Psoas muscle (tissue), 7 donors: ENCODE measurements at regions not wholly inside any gene's neighbourhood (a gene's known extent, or its start where the extent isn't known, plus 50 kb on each side); places are given as distances from the start of the nearest gene placed in this dataset.

Experiments
- ATAC-seq, 4 donors: fragments of 200-7000 bp; cut with Tn5 transposase; one replicate each; pipeline ENCODE4 v1.9.1; 2020; ENCODE audit warnings: moderate library complexity in 3 of 4, mild to moderate bottlenecking in 2 of 4
- DNase-seq, 2 donors: peaks; one replicate each; pipeline ENCODE4 v3.0.0-alpha.2; 2020
- H3K27ac ChIP-seq: fragments of 200-600 bp; one replicate; pipeline ENCODE4 v1.8.0; 2022
- H3K27me3 ChIP-seq, 3 donors: fragments of 200-600 bp in 1 of 3; one replicate each; pipeline versions ENCODE4 v1.6.1 to v1.8.0; 2013 to 2022; ENCODE audit warnings: low read length in 2 of 3, mild to moderate bottlenecking in 2 of 3, moderate library complexity in 1 of 3; ENCODE audit not compliant: insufficient read depth in 3 of 3
- H3K36me3 ChIP-seq, 2 donors: fragments of 200-600 bp in 1 of 2; one replicate each; pipeline versions ENCODE4 v1.6.1 to v1.8.0; 2013 to 2022; ENCODE audit warnings: low read depth in 1 of 2, mild to moderate bottlenecking in 1 of 2, moderate library complexity in 1 of 2; ENCODE audit not compliant: insufficient read depth in 1 of 2
- H3K4me1 ChIP-seq: fragments of 200-600 bp; one replicate; pipeline ENCODE4 v1.8.0; 2022
- H3K4me3 ChIP-seq: fragments of 200-600 bp; one replicate; pipeline ENCODE4 v1.8.0; 2022; ENCODE audit warnings: mild to moderate bottlenecking
- H3K9me3 ChIP-seq: fragments of 200-600 bp; one replicate; pipeline ENCODE4 v1.8.0; 2022
- CTCF ChIP-seq: fragments of 200-600 bp; IDR thresholded peaks from one replicate; pipeline ENCODE4 v1.8.0; 2022; ENCODE audit warnings: antibody characterized with exemption
- WGBS, 3 donors: extraction: QIAGEN DNeasy Blood & Tissue Kit; methylation state at CpG; one replicate each; pipeline versions ENCODE4 v1.1.6 to v1.1.7; 2013; 5-methylcytosine and 5-hydroxymethylcytosine counted together
- intact Hi-C, 2 donors: fragments of 100-400 bp; cut with DNase I; formaldehyde crosslinking; loops; one replicate each; pipeline versions ENCODE4 v1.11.0 to v1.14.2; 2022
- donor health status: healthy with polysubstance abuse.
- donor health status: DM: no; HTN: no; CAD: no; lungs with moderate emphysema.
- donor health status: Bipolar disorder and iron deficiency.
- donor health status: healthy.
- donor health status: DM: yes; HTN: yes; CAD: no.
- donor health status: DM: no; HTN: no; CAD: no.
- donor health status: DM: yes; HTN: yes; CAD: no.

GRCh38 chr6:134381959-134382358 is 64.0 kb upstream of the SGK1 start:
- 72 to 76% (median 73%) methylated on average over 5 of the region's 5 CpGs for whole genome bisulfite sequencing, 3 donors
- ATAC-seq (no peak), DNase-seq (no peak)
- H3K27me3 ChIP-seq, result no peaks in the 10 kb centered on the region
- no peaks in the 10 kb centered on the region for H3K36me3 ChIP-seq
- intact Hi-C loops, result no loop called here
- H3K9me3 ChIP-seq, result no peaks in the 10 kb centered on the region
- no peak overlapping the region for H3K4me3 ChIP-seq
- no peak for TF ChIP-seq CTCF
- H3K27ac ChIP-seq, result no peak overlapping the region
- no peaks in the 10 kb centered on the region for H3K4me1 ChIP-seq

- Histone ChIP-seq H3K4me1 (no peaks in the 10 kb centered on the region), H3K9me3 (no peaks in the 10 kb centered on the region), H3K27me3 (no peaks in the 10 kb centered on the region), H3K27ac (no peak overlapping the region), H3K4me3 (no peak overlapping the region), H3K36me3 (no peaks in the 10 kb centered on the region)
- intact Hi-C loops, result no loop called here
- TF ChIP-seq CTCF, result no peak
- ATAC-seq (no peak), DNase-seq (no peak)
- 50 to 61% (median 52%) methylated on average over 1 of the region's 1 CpG for WGBS, 3 donors
Observed at GRCh38 chr6:134379599-134379998, 61.7 kb upstream of the SGK1 start.

GRCh38 chr6:134379076-134379475 is 61.2 kb upstream of the SGK1 start:
- no peak overlapping the region for H3K4me3 ChIP-seq
- ATAC-seq (no peak), DNase-seq (no peak)
- TF ChIP-seq CTCF, result no peak
- H3K4me1 ChIP-seq, result no peaks in the 10 kb centered on the region
- H3K9me3 ChIP-seq, result no peaks in the 10 kb centered on the region
- intact Hi-C loops, result no loop called here
- no peaks in the 10 kb centered on the region for H3K27me3 ChIP-seq
- 77 to 81% (median 78%) methylated on average over 5 of the region's 5 CpGs for WGBS, 3 donors
- H3K27ac ChIP-seq, result no peak overlapping the region
- H3K36me3 ChIP-seq, result no peaks in the 10 kb centered on the region

GRCh38 chr6:134378426-134378825 is 60.5 kb upstream of the SGK1 start:
- Histone ChIP-seq H3K9me3 (no peaks in the 10 kb centered on the region), H3K27ac (no peak overlapping the region), H3K4me1 (no peaks in the 10 kb centered on the region), H3K27me3 (no peaks in the 10 kb centered on the region), H3K4me3 (no peak overlapping the region), H3K36me3 (no peaks in the 10 kb centered on the region)
- intact Hi-C loops, result no loop called here
- DNase-seq (no peak), ATAC-seq (no peak)
- TF ChIP-seq CTCF, result no peak
- WGBS, 3 donors, result 72 to 81% (median 79%) methylated on average over 1 of the region's 1 CpG

- DNase-seq (no peak), ATAC-seq (no peak)
- Histone ChIP-seq H3K27ac (no peak overlapping the region), H3K4me3 (no peak overlapping the region), H3K9me3 (no peaks in the 10 kb centered on the region), H3K4me1 (peaks cover 5% of the 10 kb centered on the region), H3K36me3 (no peaks in the 10 kb centered on the region), H3K27me3 (no peaks in the 10 kb centered on the region)
- intact Hi-C loops, result no loop called here
- TF ChIP-seq CTCF, result no peak
- 79 to 80% (median 80%) methylated on average over 3 of the region's 3 CpGs for WGBS, 3 donors
Observed at GRCh38 chr6:134376785-134377184, 58.9 kb upstream of the SGK1 start.
